Caco-2 (cell line): ENCODE measurements at regions not wholly inside any gene's neighbourhood (a gene's known extent, or its start where the extent isn't known, plus 50 kb on each side); places are given as distances from the start of the nearest gene placed in this dataset.

ENCODE experiments used
- BruUV-seq: library from RNA; stranded (reverse); fragments of 400-500 nt; replicated peaks from 2 replicates; lab custom pipeline; 2021; lab: Mats Ljungman, UMichigan
- CTCF ChIA-PET: fragments of 300-600 bp; sonication (Branson Sonifier 250); formaldehyde crosslinking; loops from one replicate; lab custom pipeline; 2022; ENCODE audit warnings: antibody characterized with exemption; lab: Charles Lee
- POLR2A ChIA-PET: fragments of 300-600 bp; sonication (Branson Sonifier 250); formaldehyde crosslinking; loops from one replicate; lab custom pipeline; 2022; ENCODE audit warnings: antibody characterized with exemption; lab: Charles Lee
- DNase-seq, 2 experiments: peaks; one replicate each; pipeline versions ENCODE4 v3.0.0 to v3.0.0-alpha.2; 2020 to 2022
- H3K27me3 ChIP-seq: replicated peaks from 2 replicates; pipeline ENCODE4 v1.6.0; 2011; ENCODE audit warnings: low read length; ENCODE audit not compliant: control insufficient read depth, insufficient read depth
- H3K36me3 ChIP-seq: 2 replicates; pipeline ENCODE4 v1.5.1; 2011; ENCODE audit warnings: low read length; ENCODE audit not compliant: control insufficient read depth, insufficient read depth
- H3K4me1 ChIP-seq: fragments of 250-450 bp; sonication (Bioruptor Pico); 2 replicates; pipeline ENCODE4 v1.5.1; 2020; ENCODE audit warnings: mild to moderate bottlenecking
- H3K4me3 ChIP-seq: 2 replicates; pipeline ENCODE4 v1.5.1; 2011; ENCODE audit warnings: low read depth, mild to moderate bottlenecking, control low read depth, low read length
- H3K9me3 ChIP-seq: fragments of 250-450 bp; sonication (Bioruptor Pico); 2 replicates; pipeline ENCODE4 v1.5.1; 2020; ENCODE audit warnings: mild to moderate bottlenecking, moderate library complexity
- H3K27ac Mint-ChIP-seq: one replicate; pipeline ENCODE4 v1.8.0; 2022; ENCODE audit warnings: mixed read lengths; ENCODE audit not compliant: unreplicated experiment
- H3K27me3 Mint-ChIP-seq: one replicate; pipeline ENCODE4 v1.8.0; 2022; ENCODE audit warnings: mixed read lengths; ENCODE audit not compliant: insufficient read depth, unreplicated experiment
- H3K36me3 Mint-ChIP-seq: one replicate; pipeline ENCODE4 v1.8.0; 2022; ENCODE audit warnings: mild to moderate bottlenecking, mixed read lengths; ENCODE audit not compliant: insufficient read depth, unreplicated experiment
- H3K4me1 Mint-ChIP-seq: one replicate; pipeline ENCODE4 v1.8.0; 2022; ENCODE audit warnings: low read depth, mixed read lengths; ENCODE audit not compliant: unreplicated experiment
- H3K4me3 Mint-ChIP-seq: one replicate; pipeline ENCODE4 v1.8.0; 2022; ENCODE audit warnings: mild to moderate bottlenecking, moderate library complexity, mixed read lengths; ENCODE audit not compliant: unreplicated experiment
- H3K9me3 Mint-ChIP-seq: one replicate; pipeline ENCODE4 v1.8.0; 2022; ENCODE audit warnings: mixed read lengths; ENCODE audit not compliant: unreplicated experiment
- intact Hi-C: fragments of 100-400 bp; cut with micrococcal nuclease; formaldehyde crosslinking; loops from one replicate; pipeline ENCODE4 v1.10.0; 2022; ENCODE audit not compliant: unreplicated experiment
- TF ChIP-seq, protein P1 (sequence below), 2 experiments: fragments of 200-600 bp in 1 of 2; IDR thresholded peaks; 1 replicate in 1 of 2; 2 replicates in 1 of 2; pipeline versions ENCODE4 v1.5.1 to v1.8.0; 2011 to 2022; ENCODE audit warnings: antibody characterized with exemption in 1 of 2, control low read depth in 1 of 2, inconsistent platforms in 1 of 2, low read depth in 1 of 2, low read length in 1 of 2, mild to moderate bottlenecking in 1 of 2, moderate library complexity in 1 of 2; ENCODE audit not compliant: insufficient read depth in 1 of 2, severe bottlenecking in 1 of 2, unreplicated experiment in 1 of 2

DNA sequence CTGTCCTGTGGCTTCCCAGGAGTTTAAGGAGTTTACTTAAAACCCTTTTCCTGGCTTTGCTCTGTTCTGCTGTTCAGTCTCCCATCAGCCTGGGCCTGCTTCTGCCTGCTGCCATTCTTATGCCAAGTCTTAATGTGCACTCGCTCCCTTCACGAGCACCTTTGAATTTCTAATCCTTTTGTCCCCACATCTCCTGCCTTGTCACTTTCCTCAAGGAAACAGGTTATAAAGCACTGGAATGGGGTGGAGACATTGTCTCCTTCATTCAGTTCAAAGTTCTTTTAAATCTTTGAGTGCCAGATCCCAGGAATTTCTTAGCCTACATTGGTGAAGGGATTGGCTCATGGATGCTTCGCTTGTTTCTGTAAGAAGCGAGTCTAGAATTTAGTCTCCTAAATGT lies 87.2 kb upstream of the LIFR start:
- Mint-ChIP-seq H3K9me3 (peaks cover 27% of the 10 kb centered on the region), H3K36me3 (no peaks in the 10 kb centered on the region), H3K4me3 (no peak overlapping the region), H3K27me3 (no peaks in the 10 kb centered on the region), H3K27ac (peak overlapping the region; percentile 82), H3K4me1 (peaks cover 29% of the 10 kb centered on the region)
- no peak for DNase-seq
- BruUV-seq, result no TSS peak
- Histone ChIP-seq H3K36me3 (no peaks in the 10 kb centered on the region), H3K4me3 (no peak overlapping the region), H3K9me3 (0 out of 2 replicates have a peak, but pooled peaks cover 9% of the 10 kb centered on the region), H3K27me3 (no peaks in the 10 kb centered on the region), H3K4me1 (peaks cover 33% of the 10 kb centered on the region)
- intact Hi-C loops, result no loop called here
- POLR2A ChIA-PET, result no interaction called here
- TF ChIP-seq, protein P1, sequence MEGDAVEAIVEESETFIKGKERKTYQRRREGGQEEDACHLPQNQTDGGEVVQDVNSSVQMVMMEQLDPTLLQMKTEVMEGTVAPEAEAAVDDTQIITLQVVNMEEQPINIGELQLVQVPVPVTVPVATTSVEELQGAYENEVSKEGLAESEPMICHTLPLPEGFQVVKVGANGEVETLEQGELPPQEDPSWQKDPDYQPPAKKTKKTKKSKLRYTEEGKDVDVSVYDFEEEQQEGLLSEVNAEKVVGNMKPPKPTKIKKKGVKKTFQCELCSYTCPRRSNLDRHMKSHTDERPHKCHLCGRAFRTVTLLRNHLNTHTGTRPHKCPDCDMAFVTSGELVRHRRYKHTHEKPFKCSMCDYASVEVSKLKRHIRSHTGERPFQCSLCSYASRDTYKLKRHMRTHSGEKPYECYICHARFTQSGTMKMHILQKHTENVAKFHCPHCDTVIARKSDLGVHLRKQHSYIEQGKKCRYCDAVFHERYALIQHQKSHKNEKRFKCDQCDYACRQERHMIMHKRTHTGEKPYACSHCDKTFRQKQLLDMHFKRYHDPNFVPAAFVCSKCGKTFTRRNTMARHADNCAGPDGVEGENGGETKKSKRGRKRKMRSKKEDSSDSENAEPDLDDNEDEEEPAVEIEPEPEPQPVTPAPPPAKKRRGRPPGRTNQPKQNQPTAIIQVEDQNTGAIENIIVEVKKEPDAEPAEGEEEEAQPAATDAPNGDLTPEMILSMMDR (IDR thresholded peaks at IDR 0.05; ENCODE audit: insufficient read depth in 1 of 2, low read depth in 1 of 2, low read length in 1 of 2, severe bottlenecking in 1 of 2, unreplicated experiment in 1 of 2), result no peak
- CTCF ChIA-PET, result no interaction called here

- Histone ChIP-seq H3K4me1 (peaks cover 20% of the 10 kb centered on the region), H3K36me3 (no peaks in the 10 kb centered on the region), H3K4me3 (no peak overlapping the region), H3K9me3 (0 out of 2 replicates have a peak, but pooled peaks cover 9% of the 10 kb centered on the region), H3K27me3 (no peaks in the 10 kb centered on the region)
- H3K9me3 Mint-ChIP-seq, result peaks cover 39% of the 10 kb centered on the region
- ChIA-PET CTCF (interaction anchor here (0.6 kb wide), 1 partner anchor 146 kb away, joined by 3 read pairs; no protein-coding TSS in a partner anchor), POLR2A (no interaction called here)
- no peak overlapping the region for H3K27ac Mint-ChIP-seq
- H3K36me3 Mint-ChIP-seq, result no peaks in the 10 kb centered on the region
- TF ChIP-seq, protein P1 (IDR thresholded peaks at IDR 0.05; ENCODE audit: insufficient read depth in 1 of 2, low read depth in 1 of 2, low read length in 1 of 2, severe bottlenecking in 1 of 2, unreplicated experiment in 1 of 2), result no peak
- BruUV-seq, result no TSS peak
- H3K4me3 Mint-ChIP-seq, result no peak overlapping the region
- peaks cover 35% of the 10 kb centered on the region for H3K4me1 Mint-ChIP-seq
- intact Hi-C loops, result no loop called here
- DNase-seq, result no peak
- no peaks in the 10 kb centered on the region for H3K27me3 Mint-ChIP-seq
These were observed 89.1 kb upstream of the LIFR start for GRCh38 chr5:38645508-38645907.

GRCh38 chr5:38648703-38649291 lies 92.4 kb upstream of the LIFR start:
- Mint-ChIP-seq H3K27me3 (no peaks in the 10 kb centered on the region), H3K4me1 (peaks cover 20% of the 10 kb centered on the region), H3K27ac (peak overlapping the region; percentile 24), H3K9me3 (peaks cover 33% of the 10 kb centered on the region), H3K36me3 (no peaks in the 10 kb centered on the region), H3K4me3 (no peak overlapping the region)
- ChIA-PET POLR2A (no interaction called here), CTCF (no interaction called here)
- intact Hi-C loops, result no loop called here
- Histone ChIP-seq H3K9me3 (0 out of 2 replicates have a peak, but pooled peaks cover 9% of the 10 kb centered on the region), H3K36me3 (no peaks in the 10 kb centered on the region), H3K27me3 (no peaks in the 10 kb centered on the region), H3K4me1 (peaks cover 12% of the 10 kb centered on the region), H3K4me3 (no peak overlapping the region)
- TF ChIP-seq, protein P1 (IDR thresholded peaks at IDR 0.05; ENCODE audit: insufficient read depth in 1 of 2, low read depth in 1 of 2, low read length in 1 of 2, severe bottlenecking in 1 of 2, unreplicated experiment in 1 of 2), result no peak
- no TSS peak for BruUV-seq
- DNase-seq, result no peak
